ENCODE measurements at regions not wholly inside any gene's neighbourhood (a gene's known extent, or its start where the extent isn't known, plus 50 kb on each side); places are given as distances from the start of the nearest gene placed in this dataset.

DNA sequence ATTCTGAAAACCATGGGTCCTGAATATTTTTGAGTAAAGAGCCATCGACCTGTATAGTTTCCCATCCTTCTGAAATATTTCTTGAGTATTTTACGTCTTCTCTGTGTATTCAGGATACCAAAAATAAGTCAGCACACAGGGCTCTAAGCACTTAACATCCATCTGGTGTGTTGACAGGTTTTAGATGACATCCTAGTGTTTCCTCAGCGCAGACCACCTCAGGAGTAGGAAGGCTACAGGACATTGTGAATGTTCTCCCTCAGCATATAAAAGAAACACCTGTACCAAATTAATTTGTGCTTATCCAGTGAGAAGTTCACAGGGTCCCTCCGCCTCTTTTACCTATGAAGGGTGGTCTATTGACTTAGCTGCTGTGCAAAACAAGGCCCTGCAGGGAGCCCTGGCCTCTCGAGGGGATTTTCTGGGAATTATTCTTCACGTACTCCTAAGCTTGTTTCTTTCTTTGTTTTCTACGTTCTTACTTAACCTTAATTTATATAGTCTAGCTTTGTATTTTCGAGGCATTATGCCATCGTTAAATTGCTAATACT, 241.8 kb downstream of the FBXO8 start:
- Histone ChIP-seq H3K4me3 (ENCODE audit: low read length) (no peak overlapping the region), H3K36me3 (ENCODE audit: control insufficient read depth, low read length) (no peaks in the 10 kb centered on the region), H3F3A (ENCODE audit: control insufficient read depth, insufficient read depth) (no peaks in the 10 kb centered on the region), H3K4me2 (ENCODE audit: low read length) (no peak overlapping the region), H3K9me3 (ENCODE audit: control insufficient read depth, insufficient read depth, low read length) (no peaks in the 10 kb centered on the region), H4K20me1 (ENCODE audit: control insufficient read depth, insufficient read depth, low read depth, low read length) (no peaks in the 10 kb centered on the region), H3K9me2 (replicated peaks; ENCODE audit: control insufficient read depth, low read length) (no peaks in the 10 kb centered on the region), H3K4me1 (ENCODE audit: control insufficient read depth, low read length) (no peaks in the 10 kb centered on the region), H3K27ac (ENCODE audit: low read depth, low read length) (no peak overlapping the region), H3K79me2 (ENCODE audit: control insufficient read depth, low read length) (no peaks in the 10 kb centered on the region), H3K27me3 (ENCODE audit: control insufficient read depth, low read length) (no peaks in the 10 kb centered on the region)
- TF ChIP-seq EZH2phosphoT487 (IDR thresholded peaks at IDR 0.05; ENCODE audit: borderline replicate concordance, low read length) = no peak
- TF ChIP-seq, protein P1, sequence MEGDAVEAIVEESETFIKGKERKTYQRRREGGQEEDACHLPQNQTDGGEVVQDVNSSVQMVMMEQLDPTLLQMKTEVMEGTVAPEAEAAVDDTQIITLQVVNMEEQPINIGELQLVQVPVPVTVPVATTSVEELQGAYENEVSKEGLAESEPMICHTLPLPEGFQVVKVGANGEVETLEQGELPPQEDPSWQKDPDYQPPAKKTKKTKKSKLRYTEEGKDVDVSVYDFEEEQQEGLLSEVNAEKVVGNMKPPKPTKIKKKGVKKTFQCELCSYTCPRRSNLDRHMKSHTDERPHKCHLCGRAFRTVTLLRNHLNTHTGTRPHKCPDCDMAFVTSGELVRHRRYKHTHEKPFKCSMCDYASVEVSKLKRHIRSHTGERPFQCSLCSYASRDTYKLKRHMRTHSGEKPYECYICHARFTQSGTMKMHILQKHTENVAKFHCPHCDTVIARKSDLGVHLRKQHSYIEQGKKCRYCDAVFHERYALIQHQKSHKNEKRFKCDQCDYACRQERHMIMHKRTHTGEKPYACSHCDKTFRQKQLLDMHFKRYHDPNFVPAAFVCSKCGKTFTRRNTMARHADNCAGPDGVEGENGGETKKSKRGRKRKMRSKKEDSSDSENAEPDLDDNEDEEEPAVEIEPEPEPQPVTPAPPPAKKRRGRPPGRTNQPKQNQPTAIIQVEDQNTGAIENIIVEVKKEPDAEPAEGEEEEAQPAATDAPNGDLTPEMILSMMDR (IDR thresholded peaks at IDR 0.05; ENCODE audit: low read depth, low read length, poor library complexity, severe bottlenecking) = no peak

DNA sequence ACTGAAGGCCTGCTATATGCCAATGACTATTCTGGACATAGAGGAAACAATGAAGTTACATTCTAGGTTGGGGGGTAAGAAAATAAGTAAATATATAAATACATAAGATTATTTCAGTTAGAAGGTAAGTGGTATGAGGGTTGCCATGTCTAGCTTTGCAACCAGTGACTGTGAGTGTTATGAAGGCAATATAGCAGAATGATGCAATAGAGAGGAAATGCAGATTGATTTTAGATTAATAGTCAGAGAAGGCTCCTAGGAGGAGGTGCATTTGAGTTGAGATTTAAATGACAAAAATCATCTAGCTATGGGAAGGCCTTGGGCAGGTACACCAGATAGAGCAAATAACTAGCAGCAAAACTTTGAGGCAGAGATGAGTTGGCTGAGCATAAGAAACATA, 243.2 kb downstream of the FBXO8 start:
- Histone ChIP-seq H3K27me3 (ENCODE audit: control insufficient read depth, low read length) (no peaks in the 10 kb centered on the region), H3K4me2 (ENCODE audit: low read length) (no peak overlapping the region), H3K79me2 (ENCODE audit: control insufficient read depth, low read length) (no peaks in the 10 kb centered on the region), H3K4me1 (ENCODE audit: control insufficient read depth, low read length) (no peaks in the 10 kb centered on the region), H3K27ac (ENCODE audit: low read depth, low read length) (no peak overlapping the region), H3F3A (ENCODE audit: control insufficient read depth, insufficient read depth) (no peaks in the 10 kb centered on the region), H3K9me3 (ENCODE audit: control insufficient read depth, insufficient read depth, low read length) (no peaks in the 10 kb centered on the region), H4K20me1 (ENCODE audit: control insufficient read depth, insufficient read depth, low read depth, low read length) (no peaks in the 10 kb centered on the region), H3K9me2 (replicated peaks; ENCODE audit: control insufficient read depth, low read length) (no peaks in the 10 kb centered on the region), H3K36me3 (ENCODE audit: control insufficient read depth, low read length) (no peaks in the 10 kb centered on the region), H3K4me3 (ENCODE audit: low read length) (no peak overlapping the region)
- TF ChIP-seq, protein P1 (IDR thresholded peaks at IDR 0.05; ENCODE audit: low read depth, low read length, poor library complexity, severe bottlenecking) = no peak
- TF ChIP-seq EZH2phosphoT487 (IDR thresholded peaks at IDR 0.05; ENCODE audit: borderline replicate concordance, low read length) = no peak

DNA sequence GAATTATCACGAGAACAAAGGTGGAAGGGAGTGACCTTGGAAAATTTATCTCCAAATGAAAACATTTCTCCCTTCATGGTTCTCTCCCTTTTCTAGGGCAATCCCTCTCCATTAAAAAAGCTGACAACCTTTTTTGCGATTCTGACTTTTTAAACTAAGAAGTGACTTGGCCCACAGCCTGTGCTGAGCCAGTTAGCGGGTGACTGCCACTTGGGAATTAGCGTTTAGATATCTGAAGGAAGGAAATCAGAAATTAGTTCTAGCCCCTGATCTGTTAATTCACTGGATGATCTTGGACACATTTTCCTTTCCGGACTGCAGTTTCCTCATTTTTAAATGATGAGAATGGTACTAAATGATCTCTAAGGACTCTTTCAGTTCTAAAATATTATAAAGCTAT, 245.0 kb downstream of the FBXO8 start:
- Histone ChIP-seq H3K27me3 (ENCODE audit: control insufficient read depth, low read length) (no peaks in the 10 kb centered on the region), H3K27ac (ENCODE audit: low read depth, low read length) (no peak overlapping the region), H3K9me2 (replicated peaks; ENCODE audit: control insufficient read depth, low read length) (no peaks in the 10 kb centered on the region), H3K9me3 (ENCODE audit: control insufficient read depth, insufficient read depth, low read length) (no peaks in the 10 kb centered on the region), H4K20me1 (ENCODE audit: control insufficient read depth, insufficient read depth, low read depth, low read length) (no peaks in the 10 kb centered on the region), H3F3A (ENCODE audit: control insufficient read depth, insufficient read depth) (no peaks in the 10 kb centered on the region), H3K36me3 (ENCODE audit: control insufficient read depth, low read length) (no peaks in the 10 kb centered on the region), H3K4me3 (ENCODE audit: low read length) (no peak overlapping the region), H3K79me2 (ENCODE audit: control insufficient read depth, low read length) (no peaks in the 10 kb centered on the region), H3K4me1 (ENCODE audit: control insufficient read depth, low read length) (no peaks in the 10 kb centered on the region), H3K4me2 (ENCODE audit: low read length) (no peak overlapping the region)
- TF ChIP-seq EZH2phosphoT487 (IDR thresholded peaks at IDR 0.05; ENCODE audit: borderline replicate concordance, low read length) = no peak
- TF ChIP-seq, protein P1 (IDR thresholded peaks at IDR 0.05; ENCODE audit: low read depth, low read length, poor library complexity, severe bottlenecking) = no peak
